OCI-LY7 (cell line): ENCODE measurements at regions not wholly inside any gene's neighbourhood (a gene's known extent, or its start where the extent isn't known, plus 50 kb on each side); places are given as distances from the start of the nearest gene placed in this dataset.
"Not testable (repeated sequence)": the region's sequence is repeated elsewhere in the genome, so short reads cannot be mapped to it uniquely, and the experiment has no call there.

Source experiments
- BruUV-seq: library from RNA; stranded (reverse); fragments of 400-500 nt; replicated peaks from 2 replicates; lab custom pipeline; 2021; lab: Mats Ljungman, UMichigan
- CTCF ChIA-PET: fragments of 300-600 bp; sonication (Branson Sonifier 250); formaldehyde crosslinking; loops from one replicate; lab custom pipeline; 2022; ENCODE audit warnings: antibody characterized with exemption; ENCODE audit not compliant: unreplicated experiment; lab: Charles Lee
- POLR2A ChIA-PET: fragments of 300-600 bp; sonication (Branson Sonifier 250); formaldehyde crosslinking; loops from one replicate; lab custom pipeline; 2022; ENCODE audit warnings: antibody characterized with exemption; lab: Charles Lee
- DNase-seq: peaks from one replicate; pipeline ENCODE4 v3.0.0-alpha.2; 2015; ENCODE audit warnings: low spot score
- H2AFZ ChIP-seq: fragments of 200-600 bp; sonication (generic), shearing (Covaris generic); 2 replicates; pipeline ENCODE4 v1.6.1; 2014; ENCODE audit warnings: mild to moderate bottlenecking, antibody characterized with exemption, low read length, moderate library complexity
- H3K27ac ChIP-seq: fragments of 200-600 bp; sonication (generic); 2 replicates; pipeline ENCODE4 v1.5.1; 2014; ENCODE audit warnings: mixed run types, low read depth, mild to moderate bottlenecking, moderate library complexity, low read length, inconsistent platforms; ENCODE audit not compliant: poor library complexity, severe bottlenecking
- H3K36me3 ChIP-seq: fragments of 200-600 bp; sonication (generic); 2 replicates; pipeline ENCODE4 v1.6.1; 2014; ENCODE audit warnings: mild to moderate bottlenecking, antibody characterized with exemption, low read length, moderate library complexity, mixed read lengths; ENCODE audit not compliant: insufficient read depth
- H3K4me1 ChIP-seq: fragments of 200-600 bp; sonication (generic); 2 replicates; pipeline ENCODE4 v1.5.1; 2014; ENCODE audit warnings: mild to moderate bottlenecking, low read length; ENCODE audit not compliant: insufficient read depth, poor library complexity, severe bottlenecking
- H3K4me2 ChIP-seq: fragments of 200-600 bp; sonication (generic); 2 replicates; pipeline ENCODE4 v1.6.1; 2014; ENCODE audit warnings: mild to moderate bottlenecking, low read length
- H3K4me3 ChIP-seq: fragments of 200-600 bp; sonication (generic); 2 replicates; pipeline ENCODE4 v1.5.1; 2014; ENCODE audit warnings: mild to moderate bottlenecking, low read depth, low read length; ENCODE audit not compliant: poor library complexity, severe bottlenecking
- H3K79me2 ChIP-seq: fragments of 200-600 bp; sonication (generic); 2 replicates; pipeline ENCODE4 v1.6.1; 2016; ENCODE audit warnings: low read depth, mild to moderate bottlenecking, low read length, moderate library complexity, mixed read lengths; ENCODE audit not compliant: insufficient read depth
- H3K9me2 ChIP-seq: fragments of 200-600 bp; sonication (generic); 2 replicates; pipeline ENCODE4 v1.6.1; 2016; ENCODE audit warnings: mild to moderate bottlenecking, low read length, mixed read lengths; ENCODE audit not compliant: insufficient read depth
- H3K9me3 ChIP-seq: fragments of 200-600 bp; sonication (generic); 2 replicates; pipeline ENCODE4 v1.6.1; 2014; ENCODE audit warnings: mild to moderate bottlenecking, mixed run types, low read length, mixed read lengths
- H4K20me1 ChIP-seq: fragments of 200-600 bp; sonication (generic); 2 replicates; pipeline ENCODE4 v1.6.1; 2014; ENCODE audit warnings: mild to moderate bottlenecking, antibody characterized with exemption, low read length, moderate library complexity, mixed read lengths; ENCODE audit not compliant: insufficient read depth
- CTCF ChIP-seq: fragments of 200-600 bp; sonication (generic); conservative IDR thresholded peaks from 2 replicates; pipeline ENCODE4 v1.5.1; 2014; ENCODE audit warnings: mild to moderate bottlenecking, antibody characterized with exemption, low read length, moderate library complexity, mixed read lengths
- EZH2phosphoT487 ChIP-seq: fragments of 200-600 bp; sonication (generic); IDR thresholded peaks from 2 replicates; pipeline ENCODE4 v1.6.1; 2018; ENCODE audit warnings: low read depth, borderline replicate concordance, mild to moderate bottlenecking, mixed run types, antibody characterized with exemption, low read length, moderate library complexity, mixed read lengths
- intact Hi-C: fragments of 100-400 bp; cut with micrococcal nuclease; formaldehyde crosslinking; loops from one replicate; pipeline ENCODE4 v1.10.0; 2022; ENCODE audit not compliant: unreplicated experiment

- no peaks in the 10 kb centered on the region for H3K9me3 ChIP-seq
- no peak for DNase-seq
- CTCF ChIA-PET, result no interaction called here
- H3K9me2 ChIP-seq, result no peaks in the 10 kb centered on the region
- H3K4me1 ChIP-seq, result peaks cover 39% of the 10 kb centered on the region
- no peak overlapping the region; the same call in 1 of the 2 replicates for H2AFZ ChIP-seq
- H3K36me3 ChIP-seq, result no peaks in the 10 kb centered on the region
- BruUV-seq, result no TSS peak
- H3K79me2 ChIP-seq, result no peaks in the 10 kb centered on the region
- H3K4me3 ChIP-seq, result no peak overlapping the region
- intact Hi-C loops, result no loop called here
- POLR2A ChIA-PET, result interaction anchor here (0.5 to 0.9 kb wide), 3 partner anchors 46 to 78 kb away, joined by 3 to 4 read pairs (median 3); no protein-coding TSS in a partner anchor
- H3K27ac ChIP-seq, result no peak overlapping the region
- no peaks in the 10 kb centered on the region for H4K20me1 ChIP-seq
- TF ChIP-seq CTCF (no peak), EZH2phosphoT487 (no peak)
- no peak overlapping the region for H3K4me2 ChIP-seq
Measured at GRCh38 chr3:72031581-72031980, 246.6 kb upstream of the PROK2 start.

- H3K36me3 ChIP-seq, CTCF ChIA-PET: not testable (repeated sequence)
Measured at GRCh38 chr3:72030296-72030695, 245.3 kb upstream of the PROK2 start.

GRCh38 chr3:72028726-72029125, 243.8 kb upstream of the PROK2 start:
- POLR2A ChIA-PET, result not testable (repeated sequence)

More at GRCh38 chr3:72030296-72030695, 245.3 kb upstream of the PROK2 start:
- H3K4me2 ChIP-seq, H3K9me3 ChIP-seq, H3K9me2 ChIP-seq, H3K4me3 ChIP-seq, H2AFZ ChIP-seq, H4K20me1 ChIP-seq, DNase-seq, H3K27ac ChIP-seq, BruUV-seq, intact Hi-C loops, H3K79me2 ChIP-seq, POLR2A ChIA-PET: not testable (repeated sequence)
- H3K4me1 ChIP-seq, result peaks cover 39% of the 10 kb centered on the region

DNA sequence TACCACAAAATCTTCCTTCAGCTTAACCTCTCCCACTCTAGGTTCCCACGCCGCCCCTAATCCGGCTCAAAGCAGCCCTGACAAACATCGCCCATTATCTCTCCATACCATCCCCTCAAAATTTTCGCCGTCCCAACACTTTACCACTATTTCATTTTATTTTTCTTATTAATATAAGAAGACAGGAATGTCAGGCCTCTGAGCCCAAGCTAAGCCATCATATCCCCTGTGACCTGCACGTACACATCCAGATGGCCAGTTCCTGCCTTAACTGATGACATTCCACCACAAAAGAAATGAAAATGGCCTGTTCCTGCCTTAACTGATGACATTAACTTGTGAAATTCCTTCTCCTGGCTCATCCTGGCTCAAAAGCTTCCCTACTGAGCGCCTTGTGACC, 243.4 kb upstream of the PROK2 start:
- H3K9me3 ChIP-seq, H3K79me2 ChIP-seq, H3K4me3 ChIP-seq, H3K36me3 ChIP-seq, CTCF ChIA-PET, H3K4me2 ChIP-seq, H3K9me2 ChIP-seq, intact Hi-C loops, H2AFZ ChIP-seq, POLR2A ChIA-PET, H4K20me1 ChIP-seq, H3K27ac ChIP-seq, DNase-seq, BruUV-seq: not testable (repeated sequence)
- H3K4me1 ChIP-seq, result peaks cover 22% of the 10 kb centered on the region

More at GRCh38 chr3:72028726-72029125, 243.8 kb upstream of the PROK2 start:
- BruUV-seq, CTCF ChIA-PET, H3K36me3 ChIP-seq, H3K27ac ChIP-seq, intact Hi-C loops, H3K4me3 ChIP-seq, H3K9me3 ChIP-seq, H3K9me2 ChIP-seq, H4K20me1 ChIP-seq, H3K4me2 ChIP-seq, H3K79me2 ChIP-seq, H2AFZ ChIP-seq, DNase-seq: not testable (repeated sequence)
- peaks cover 26% of the 10 kb centered on the region for H3K4me1 ChIP-seq

DNA sequence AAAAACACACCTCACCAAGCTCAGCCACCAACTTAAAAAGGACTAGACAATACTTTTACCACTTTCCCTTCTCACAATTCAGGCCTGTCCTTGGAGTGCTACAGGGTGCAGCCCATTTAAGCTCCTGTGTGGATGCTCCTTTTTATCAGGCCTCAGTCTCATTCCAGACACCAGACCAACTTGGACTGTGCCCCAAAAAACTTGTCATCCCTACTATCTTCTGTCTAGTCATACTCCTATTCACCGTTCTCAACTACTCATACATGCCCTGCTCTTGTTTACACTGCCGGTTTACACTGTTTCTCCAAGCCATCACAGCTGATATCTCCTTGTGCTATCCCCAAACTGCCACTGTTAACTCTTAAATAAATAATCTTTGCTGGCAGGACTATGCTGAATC, 242.8 kb upstream of the PROK2 start:
- DNase-seq, POLR2A ChIA-PET, H3K4me3 ChIP-seq, H4K20me1 ChIP-seq, H3K9me3 ChIP-seq, BruUV-seq, CTCF ChIA-PET, H3K9me2 ChIP-seq, intact Hi-C loops, H3K36me3 ChIP-seq, H3K27ac ChIP-seq, H3K4me2 ChIP-seq, H2AFZ ChIP-seq, H3K79me2 ChIP-seq: not testable (repeated sequence)
- H3K4me1 ChIP-seq, result peaks cover 16% of the 10 kb centered on the region
